Stimulated activated memory B cell treated with anti-CD40 and anti-IgM and Interleukin-4, amounts not matched to agents 10 μg/mL and 1 μg/mL and 100 μg/mL, for 72 hours (primary cell): ENCODE measurements at regions not wholly inside any gene's neighbourhood (a gene's known extent, or its start where the extent isn't known, plus 50 kb on each side); places are given as distances from the start of the nearest gene placed in this dataset.
"Not testable (repeated sequence)": the region's sequence is repeated elsewhere in the genome, so short reads cannot be mapped to it uniquely, and the experiment has no call there.

Experiments
- ATAC-seq: fragments of 150-1000 bp; cut with Tn5 transposase; 2 replicates; pipeline ENCODE4 v1.10.0; 2021
- H3K27ac Mint-ChIP-seq: one replicate; pipeline ENCODE4 v1.8.0; 2022; ENCODE audit warnings: mild to moderate bottlenecking, mixed read lengths
- H3K27me3 Mint-ChIP-seq: one replicate; pipeline ENCODE4 v1.8.0; 2022; ENCODE audit warnings: mixed read lengths
- H3K36me3 Mint-ChIP-seq: one replicate; pipeline ENCODE4 v1.8.0; 2022; ENCODE audit warnings: mixed read lengths
- H3K4me1 Mint-ChIP-seq: one replicate; pipeline ENCODE4 v1.8.0; 2022; ENCODE audit warnings: mixed read lengths
- H3K4me3 Mint-ChIP-seq: one replicate; pipeline ENCODE4 v1.8.0; 2022; ENCODE audit warnings: mild to moderate bottlenecking, moderate library complexity, mixed read lengths
- H3K9me3 Mint-ChIP-seq: one replicate; pipeline ENCODE4 v1.8.0; 2022; ENCODE audit warnings: mixed read lengths

DNA sequence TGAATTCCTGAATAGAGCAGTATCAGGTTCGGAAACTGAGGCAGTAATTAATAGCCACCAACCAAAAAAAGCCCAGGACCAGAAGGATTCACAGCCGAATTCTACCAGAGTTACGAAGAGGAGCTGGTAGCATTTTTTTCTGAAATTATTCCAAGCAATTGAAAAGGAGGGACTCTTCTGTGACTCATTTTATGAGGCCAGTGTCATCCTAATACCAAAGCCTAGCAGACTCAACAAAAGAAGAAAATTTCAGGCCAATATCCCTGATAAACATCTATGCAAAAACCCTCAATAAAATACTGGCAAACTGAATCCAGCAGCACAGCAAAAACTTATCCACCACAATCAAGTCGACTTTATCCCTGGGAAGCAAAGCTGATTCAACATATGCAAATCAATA, 202.3 kb upstream of the SLC16A7 start:
- Mint-ChIP-seq H3K27ac (no peak overlapping the region), H3K27me3 (no peaks in the 10 kb centered on the region), H3K4me1 (no peaks in the 10 kb centered on the region), H3K4me3 (no peak overlapping the region), H3K36me3 (no peaks in the 10 kb centered on the region), H3K9me3 (peaks cover 2% of the 10 kb centered on the region)
- no peak for ATAC-seq

- H3K4me1 Mint-ChIP-seq = no peaks in the 10 kb centered on the region
- H3K9me3 Mint-ChIP-seq = no peaks in the 10 kb centered on the region
- no peak for ATAC-seq
- H3K36me3 Mint-ChIP-seq = no peaks in the 10 kb centered on the region
- no peak overlapping the region for H3K27ac Mint-ChIP-seq
- no peaks in the 10 kb centered on the region for H3K27me3 Mint-ChIP-seq
- no peak overlapping the region for H3K4me3 Mint-ChIP-seq
These were observed 205.8 kb upstream of the SLC16A7 start for GRCh38 chr12:59389968-59390576.

DNA sequence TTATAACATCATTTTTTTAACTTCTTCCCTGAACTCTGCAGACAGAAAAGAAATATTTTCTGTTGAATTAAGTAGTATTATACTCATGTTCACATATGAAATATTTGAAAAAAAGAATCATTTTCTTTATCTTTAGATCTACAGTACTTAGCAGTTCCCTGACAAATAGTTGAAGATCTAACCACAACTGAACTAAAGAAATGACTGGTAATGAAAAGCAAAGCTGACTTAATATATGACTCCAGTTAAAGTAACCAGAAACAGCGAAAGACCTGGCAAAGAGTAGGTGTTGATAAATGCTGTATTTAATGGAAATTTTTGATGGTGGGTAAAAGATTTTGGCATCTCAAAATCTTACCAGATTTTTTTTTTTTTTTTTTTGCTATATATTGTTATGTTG, 207.1 kb upstream of the SLC16A7 start:
- H3K4me1 Mint-ChIP-seq = no peaks in the 10 kb centered on the region
- H3K27me3 Mint-ChIP-seq = no peaks in the 10 kb centered on the region
- no peak overlapping the region for H3K27ac Mint-ChIP-seq
- no peak for ATAC-seq
- H3K9me3 Mint-ChIP-seq = no peaks in the 10 kb centered on the region
- no peaks in the 10 kb centered on the region for H3K36me3 Mint-ChIP-seq
- H3K4me3 Mint-ChIP-seq = no peak overlapping the region

DNA sequence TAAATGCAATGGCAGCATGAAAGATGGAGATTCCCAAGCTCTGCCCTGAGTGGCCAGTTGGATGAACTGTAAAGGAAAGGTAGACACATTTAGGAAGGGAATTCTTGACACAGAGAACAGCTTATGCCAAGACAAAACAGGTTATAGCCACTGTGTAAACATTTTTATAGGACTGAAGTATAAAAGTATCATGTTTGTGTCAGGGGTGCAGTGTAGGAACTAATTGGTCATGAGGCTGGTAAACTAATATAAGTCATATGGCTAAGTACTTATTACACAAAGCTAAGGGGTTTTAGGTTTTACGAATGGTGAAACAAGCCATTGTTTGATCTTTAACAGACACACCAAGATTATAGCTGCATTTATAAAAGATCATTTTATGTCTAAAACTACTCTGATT, 207.7 kb upstream of the SLC16A7 start:
- Mint-ChIP-seq H3K27ac (no peak overlapping the region), H3K4me3 (no peak overlapping the region), H3K4me1 (no peaks in the 10 kb centered on the region), H3K27me3 (no peaks in the 10 kb centered on the region), H3K9me3 (no peaks in the 10 kb centered on the region), H3K36me3 (no peaks in the 10 kb centered on the region)
- no peak for ATAC-seq

- Mint-ChIP-seq H3K4me1 (no peaks in the 10 kb centered on the region), H3K27me3 (no peaks in the 10 kb centered on the region), H3K36me3 (no peaks in the 10 kb centered on the region), H3K4me3 (no peak overlapping the region), H3K9me3 (no peaks in the 10 kb centered on the region), H3K27ac (no peak overlapping the region)
- no peak for ATAC-seq
These were observed 209.6 kb upstream of the SLC16A7 start for GRCh38 chr12:59386236-59386635.

DNA sequence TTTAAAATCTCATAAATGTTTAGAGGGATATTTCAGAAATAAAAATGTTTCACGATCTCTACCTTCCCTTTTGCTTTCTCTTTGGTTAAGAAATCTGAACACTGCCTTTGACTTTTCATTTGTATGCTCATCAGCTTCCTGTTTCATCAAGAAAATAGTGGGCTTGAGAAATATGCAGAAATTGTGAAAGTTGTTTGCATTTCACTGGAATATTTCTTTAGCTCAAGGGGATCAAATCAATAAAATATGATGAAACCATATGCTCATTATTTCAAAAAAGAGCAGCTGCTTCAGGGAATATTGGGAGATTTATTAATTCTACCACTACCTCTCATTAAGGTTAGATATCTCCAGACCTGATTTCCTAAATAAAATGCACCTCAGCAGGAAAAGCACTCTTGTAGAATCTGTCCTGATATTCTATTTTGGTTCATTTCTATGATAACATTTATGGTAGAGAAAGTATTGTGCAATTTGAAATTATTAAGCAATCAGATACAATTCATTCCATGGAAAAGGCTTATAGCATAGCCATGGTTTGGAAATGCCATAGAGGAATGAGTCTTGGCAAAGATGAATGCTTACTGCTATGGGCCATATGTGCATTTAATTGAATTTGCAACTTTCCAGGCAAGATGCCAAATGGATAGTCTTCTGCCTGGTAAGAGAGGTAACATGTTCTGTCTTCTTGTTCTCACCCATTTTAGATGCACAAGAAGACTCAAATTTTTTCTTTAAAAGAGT, 212.6 kb upstream of the SLC16A7 start:
- Mint-ChIP-seq H3K36me3 (no peaks in the 10 kb centered on the region), H3K27ac (no peak overlapping the region), H3K27me3 (no peaks in the 10 kb centered on the region), H3K9me3 (no peaks in the 10 kb centered on the region), H3K4me1 (no peaks in the 10 kb centered on the region), H3K4me3 (no peak overlapping the region)
- ATAC-seq = no peak

DNA sequence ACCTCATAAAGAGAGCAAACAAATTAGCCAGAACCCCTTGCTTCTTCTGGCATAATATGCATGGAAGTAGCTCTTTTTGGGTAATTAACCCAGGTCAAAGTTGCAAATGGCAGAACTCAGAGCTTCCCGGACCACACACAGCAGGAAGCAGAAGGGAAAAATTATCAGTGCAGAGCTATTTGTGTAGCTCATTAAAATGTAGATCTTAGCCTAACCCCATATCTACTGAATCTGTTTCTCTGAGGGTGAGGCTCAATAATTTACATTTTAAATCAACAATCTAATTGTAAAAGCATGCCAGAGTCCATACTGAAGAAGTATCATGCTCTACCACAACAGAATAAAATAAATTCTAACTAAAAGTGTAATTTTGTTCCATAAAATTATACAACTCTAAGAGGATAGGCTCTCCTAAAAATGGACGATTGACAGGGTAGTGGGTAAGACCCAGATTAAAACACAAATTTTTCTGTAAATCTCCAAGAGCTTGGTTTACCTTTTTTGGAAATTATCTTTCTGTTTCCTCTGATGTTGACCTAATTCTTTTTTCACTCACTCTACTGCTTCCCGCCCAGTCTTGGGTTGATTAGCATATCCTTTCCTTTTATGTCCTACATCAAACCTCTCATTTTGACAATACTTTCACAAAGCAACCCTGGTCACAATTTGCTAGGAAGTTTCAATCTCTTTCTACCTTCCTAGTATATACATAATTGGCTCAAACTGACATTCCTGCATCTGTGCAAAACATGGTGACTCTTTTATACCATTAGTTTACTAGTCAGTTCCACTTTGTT, 213.3 kb upstream of the SLC16A7 start:
- no peaks in the 10 kb centered on the region for H3K9me3 Mint-ChIP-seq
- no peaks in the 10 kb centered on the region for H3K4me1 Mint-ChIP-seq
- no peak for ATAC-seq
- H3K27ac Mint-ChIP-seq = no peak overlapping the region
- no peaks in the 10 kb centered on the region for H3K36me3 Mint-ChIP-seq
- H3K27me3 Mint-ChIP-seq = no peaks in the 10 kb centered on the region
- no peak overlapping the region for H3K4me3 Mint-ChIP-seq

DNA sequence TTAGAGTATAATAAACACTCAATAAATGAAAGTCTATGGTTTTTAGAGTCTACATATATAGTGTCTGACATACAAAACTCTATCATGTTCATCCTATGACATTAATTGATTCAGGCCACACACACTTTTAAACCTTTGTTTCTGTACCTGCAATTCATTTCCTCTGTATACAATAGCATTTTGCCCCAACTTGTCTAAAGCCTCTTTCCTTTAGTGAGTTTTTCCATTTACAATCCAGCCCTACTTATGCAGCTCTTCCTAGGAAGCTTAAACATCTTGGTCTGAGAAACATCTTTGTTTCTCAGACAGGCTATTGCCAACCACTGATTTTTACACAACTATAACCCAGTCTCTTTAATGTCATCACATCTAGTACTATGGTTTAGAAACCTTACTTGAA, 214.7 kb upstream of the SLC16A7 start:
- Mint-ChIP-seq H3K9me3 (no peaks in the 10 kb centered on the region), H3K36me3 (no peaks in the 10 kb centered on the region), H3K27ac (no peak overlapping the region), H3K4me1 (no peaks in the 10 kb centered on the region), H3K4me3 (no peak overlapping the region), H3K27me3 (no peaks in the 10 kb centered on the region)
- ATAC-seq = no peak

DNA sequence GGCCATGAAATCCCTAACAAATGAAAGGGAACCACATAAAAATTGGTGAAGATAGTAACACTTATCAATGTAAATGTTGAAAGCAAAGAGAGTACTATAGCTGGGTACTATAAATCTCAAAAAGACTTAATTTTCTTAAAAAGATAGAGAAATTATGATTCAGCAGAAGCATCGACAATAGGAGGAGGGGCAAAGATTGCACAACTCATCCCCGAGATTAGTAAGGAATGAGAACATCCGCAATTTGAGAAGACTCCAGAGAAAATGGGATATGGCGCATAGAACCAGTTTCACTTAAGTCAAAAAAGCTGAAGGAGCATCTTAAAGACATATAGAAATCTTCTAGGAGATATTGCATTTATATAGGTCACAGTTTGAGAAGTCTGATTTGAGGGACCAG, 220.2 kb upstream of the SLC16A7 start:
- no peaks in the 10 kb centered on the region for H3K27me3 Mint-ChIP-seq

DNA sequence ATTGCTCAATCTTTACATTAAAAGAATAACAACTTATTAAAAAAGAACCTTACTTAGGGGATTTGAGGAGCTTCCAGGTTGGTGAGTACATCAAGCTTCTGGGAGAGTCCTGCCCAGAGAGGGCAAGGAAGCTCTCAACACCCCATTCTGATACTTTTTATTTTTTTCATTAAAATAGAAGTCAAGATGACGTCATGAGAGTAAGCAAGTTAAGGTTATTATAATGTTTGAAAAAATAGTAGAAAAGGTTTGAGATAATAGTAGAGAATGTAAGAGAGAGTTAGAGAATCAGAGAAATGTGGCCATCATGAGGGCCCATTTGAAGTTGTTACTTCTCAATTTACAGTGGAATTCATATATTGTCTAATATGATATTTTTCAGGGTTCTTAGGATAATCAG, 221.0 kb upstream of the SLC16A7 start:
- no peak for ATAC-seq
- Mint-ChIP-seq H3K4me3 (no peak overlapping the region), H3K9me3 (no peaks in the 10 kb centered on the region), H3K36me3 (no peaks in the 10 kb centered on the region), H3K27ac (no peak overlapping the region), H3K27me3 (no peaks in the 10 kb centered on the region), H3K4me1 (no peaks in the 10 kb centered on the region)

More for the DNA sequence above, 220.2 kb upstream of the SLC16A7 start:
- no peaks in the 10 kb centered on the region for H3K4me1 Mint-ChIP-seq
- no peaks in the 10 kb centered on the region for H3K36me3 Mint-ChIP-seq
- no peaks in the 10 kb centered on the region for H3K9me3 Mint-ChIP-seq
- no peak for ATAC-seq
- H3K4me3 Mint-ChIP-seq = no peak overlapping the region
- H3K27ac Mint-ChIP-seq = no peak overlapping the region

- H3K4me3 Mint-ChIP-seq = no peak overlapping the region
- H3K27ac Mint-ChIP-seq = no peak overlapping the region
- no peaks in the 10 kb centered on the region for H3K4me1 Mint-ChIP-seq
- ATAC-seq = peak; percentile 59
- H3K9me3 Mint-ChIP-seq = no peaks in the 10 kb centered on the region
- no peaks in the 10 kb centered on the region for H3K36me3 Mint-ChIP-seq
- no peaks in the 10 kb centered on the region for H3K27me3 Mint-ChIP-seq
These were observed 222.9 kb upstream of the SLC16A7 start for GRCh38 chr12:59372956-59373355.

DNA sequence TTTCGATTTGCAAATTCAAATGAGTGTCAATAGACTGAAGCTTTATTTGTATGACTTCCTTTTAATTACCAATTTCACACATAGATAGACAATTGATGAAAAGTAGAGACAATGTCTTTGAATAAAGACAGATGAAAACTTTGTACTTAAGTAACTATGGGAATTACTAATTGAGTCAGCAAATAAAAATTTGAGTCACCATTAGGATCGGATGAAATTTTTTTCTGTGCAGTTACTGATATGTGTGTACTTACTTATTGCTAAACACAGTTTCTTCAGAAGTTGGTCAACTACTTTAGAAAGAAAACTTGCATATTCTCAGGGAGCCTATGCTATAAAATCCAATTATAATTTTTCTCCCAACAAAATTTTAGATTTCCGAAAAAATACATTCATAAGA, 224.9 kb upstream of the SLC16A7 start:
- Mint-ChIP-seq H3K36me3 (no peaks in the 10 kb centered on the region), H3K9me3 (no peaks in the 10 kb centered on the region), H3K4me3 (no peak overlapping the region), H3K27me3 (no peaks in the 10 kb centered on the region), H3K27ac (no peak overlapping the region), H3K4me1 (no peaks in the 10 kb centered on the region)
- ATAC-seq = no peak

DNA sequence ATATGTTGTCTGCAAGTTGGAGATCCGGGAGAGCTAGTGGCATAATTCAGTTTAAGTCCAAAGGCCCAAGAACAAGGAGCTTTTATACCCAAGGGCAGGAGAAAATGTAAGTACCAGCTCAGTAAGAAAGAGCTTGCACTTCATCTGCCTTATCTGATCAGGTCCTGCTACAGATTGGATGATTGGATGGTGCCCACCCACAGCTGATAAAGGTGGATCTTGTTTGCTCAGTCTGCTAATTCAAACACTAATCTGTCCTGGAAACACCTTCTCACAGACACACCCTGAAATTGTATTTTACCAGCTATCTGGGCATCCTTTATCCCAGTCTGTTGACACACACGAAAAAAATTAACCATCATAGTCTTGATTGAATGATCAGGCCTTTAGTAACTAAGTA, 230.7 kb upstream of the SLC16A7 start:
- no peak overlapping the region for H3K27ac Mint-ChIP-seq
- H3K9me3 Mint-ChIP-seq = no peaks in the 10 kb centered on the region
- H3K4me3 Mint-ChIP-seq = no peak overlapping the region
- no peaks in the 10 kb centered on the region for H3K4me1 Mint-ChIP-seq
- no peaks in the 10 kb centered on the region for H3K27me3 Mint-ChIP-seq
- no peaks in the 10 kb centered on the region for H3K36me3 Mint-ChIP-seq
- no peak for ATAC-seq

DNA sequence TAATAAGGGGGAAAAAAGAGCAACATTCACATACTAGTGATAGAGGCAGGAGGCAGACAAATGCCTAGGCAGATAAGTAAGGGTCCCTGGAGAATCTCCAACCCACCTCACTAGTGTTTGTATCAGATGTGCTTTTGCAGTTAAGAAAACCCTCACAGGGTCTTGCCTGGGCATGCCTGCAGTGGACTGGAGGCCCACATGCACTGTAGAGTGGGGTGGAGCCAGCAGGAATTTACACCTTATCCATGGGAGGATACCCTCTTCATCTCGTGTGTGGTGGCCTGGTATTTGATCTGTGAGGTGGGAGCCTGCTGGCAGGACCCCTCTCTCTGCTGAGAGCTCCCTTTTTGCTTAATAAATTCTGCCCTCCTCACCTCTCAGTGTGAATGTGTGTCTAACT, 238.0 kb upstream of the SLC16A7 start:
- H3K9me3 Mint-ChIP-seq = no peaks in the 10 kb centered on the region

DNA sequence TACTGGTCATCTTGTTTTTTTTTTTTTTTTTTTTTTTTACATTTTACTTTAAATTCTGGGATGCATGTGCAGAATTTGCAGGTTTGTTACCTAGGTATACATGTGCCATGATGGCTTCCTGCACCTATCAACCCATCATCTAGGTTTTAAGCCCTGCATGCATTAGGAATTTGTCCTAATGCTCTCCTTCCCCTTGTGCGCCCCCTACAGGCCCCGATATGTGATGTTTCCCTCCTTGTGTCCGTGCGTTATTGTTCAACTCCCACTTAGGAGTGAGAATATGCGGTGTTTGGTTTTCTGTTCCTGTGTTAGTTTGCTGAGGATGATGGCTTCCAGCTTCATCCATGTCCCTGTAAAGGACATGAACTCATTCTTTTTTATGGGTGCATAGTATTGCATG, 249.6 kb upstream of the SLC16A7 start:
- H3K4me3 Mint-ChIP-seq, H3K36me3 Mint-ChIP-seq, ATAC-seq, H3K27ac Mint-ChIP-seq, H3K27me3 Mint-ChIP-seq, H3K4me1 Mint-ChIP-seq: not testable (repeated sequence)
- peaks cover 15% of the 10 kb centered on the region for H3K9me3 Mint-ChIP-seq

More for the DNA sequence above, 238.0 kb upstream of the SLC16A7 start:
- Mint-ChIP-seq H3K4me3 (no peak overlapping the region), H3K36me3 (no peaks in the 10 kb centered on the region), H3K4me1 (no peaks in the 10 kb centered on the region), H3K27me3 (no peaks in the 10 kb centered on the region), H3K27ac (no peak overlapping the region)
- ATAC-seq = no peak

DNA sequence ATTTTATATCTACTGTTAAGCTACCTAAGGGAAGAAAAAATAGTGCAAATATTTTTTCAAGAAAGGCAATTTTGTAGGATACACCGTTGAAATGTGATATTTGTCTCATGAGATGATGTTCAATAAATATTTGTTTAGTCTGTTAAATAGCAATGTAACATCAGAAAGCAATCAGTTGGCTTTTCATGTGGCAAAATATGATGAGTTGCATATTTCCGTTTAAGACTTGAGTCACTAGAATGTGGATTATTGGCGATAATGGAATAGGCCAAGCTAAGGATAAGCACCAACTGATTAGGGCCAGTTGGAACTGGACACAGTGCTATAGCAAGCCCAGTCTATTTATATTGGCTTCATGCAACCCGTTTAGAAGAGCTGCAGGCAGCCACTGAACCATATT, 250.4 kb upstream of the SLC16A7 start:
- H3K4me3 Mint-ChIP-seq = no peak overlapping the region
- H3K27me3 Mint-ChIP-seq = no peaks in the 10 kb centered on the region
- H3K36me3 Mint-ChIP-seq = no peaks in the 10 kb centered on the region
- no peak for ATAC-seq
- H3K27ac Mint-ChIP-seq = no peak overlapping the region
- H3K9me3 Mint-ChIP-seq = peaks cover 18% of the 10 kb centered on the region
- no peaks in the 10 kb centered on the region for H3K4me1 Mint-ChIP-seq
